Kidney (tissue), 13 donors: ENCODE measurements at regions not wholly inside any gene's neighbourhood (a gene's known extent, or its start where the extent isn't known, plus 50 kb on each side); places are given as distances from the start of the nearest gene placed in this dataset.

Experiments
- DNase-seq, 5 donors: peaks; one replicate each; pipeline ENCODE4 v3.0.0-alpha.2; 2013 to 2020
- FAIRE-seq: peaks from 2 replicates; lab custom pipeline; 2012; peaks lifted over from hg19 to GRCh38; lab: Jason Lieb, UNC
- H3K27ac ChIP-seq, 2 donors: one replicate each; pipeline ENCODE4 v1.7.0; 2013; ENCODE audit warnings: low read depth in 2 of 2, low read length in 2 of 2, inconsistent platforms in 1 of 2
- H3K27me3 ChIP-seq: one replicate; pipeline ENCODE4 v1.7.1; 2013; ENCODE audit warnings: low read length, inconsistent platforms; ENCODE audit not compliant: control insufficient read depth, insufficient read depth
- H3K36me3 ChIP-seq, 3 donors: one replicate each; pipeline versions ENCODE4 v1.7.0 to v1.7.1; 2013; ENCODE audit warnings: low read length in 3 of 3, control low read depth in 1 of 3, inconsistent platforms in 1 of 3; ENCODE audit not compliant: insufficient read depth in 3 of 3, control insufficient read depth in 2 of 3
- H3K4me1 ChIP-seq, 3 donors: one replicate each; pipeline versions ENCODE4 v1.7.0 to v1.7.1; 2013; ENCODE audit warnings: low read length in 3 of 3, inconsistent platforms in 1 of 3, low read depth in 1 of 3; ENCODE audit not compliant: control insufficient read depth in 2 of 3, insufficient read depth in 2 of 3
- H3K4me3 ChIP-seq, 3 donors: one replicate each; pipeline versions ENCODE4 v1.7.0 to v1.8.1; 2013; ENCODE audit warnings: low read length in 3 of 3, control low read depth in 1 of 3, inconsistent platforms in 1 of 3
- H3K9ac ChIP-seq, 3 donors: one replicate each; pipeline versions ENCODE4 v1.7.0 to v1.7.1; 2013; ENCODE audit warnings: low read length in 3 of 3, control low read depth in 1 of 3, inconsistent platforms in 1 of 3
- H3K9me3 ChIP-seq, 3 donors: one replicate each; pipeline versions ENCODE4 v1.7.0 to v1.7.1; 2013; ENCODE audit warnings: low read length in 3 of 3, control low read depth in 1 of 3, inconsistent platforms in 1 of 3; ENCODE audit not compliant: control insufficient read depth in 2 of 3, insufficient read depth in 1 of 3
- CTCF ChIP-seq: IDR thresholded peaks from 3 replicates; pipeline ENCODE4 v1.5.1; 2012; ENCODE audit warnings: mild to moderate bottlenecking, moderate library complexity, borderline replicate concordance; ENCODE audit not compliant: insufficient read depth; ENCODE audit errors: extremely low read depth
- intact Hi-C: fragments of 100-400 bp; cut with DNase I; formaldehyde crosslinking; loops from one replicate; pipeline ENCODE4 v1.11.1; 2022
- donor health status: control.
- donor health status: control.
- donor health status: control.
- donor health status: control.
- donor health status: control.
- donor health status: DM: yes; HTN: yes; CAD: no.
- donor health status: Normal renal cell carcinoma (clear cell type).

DNA sequence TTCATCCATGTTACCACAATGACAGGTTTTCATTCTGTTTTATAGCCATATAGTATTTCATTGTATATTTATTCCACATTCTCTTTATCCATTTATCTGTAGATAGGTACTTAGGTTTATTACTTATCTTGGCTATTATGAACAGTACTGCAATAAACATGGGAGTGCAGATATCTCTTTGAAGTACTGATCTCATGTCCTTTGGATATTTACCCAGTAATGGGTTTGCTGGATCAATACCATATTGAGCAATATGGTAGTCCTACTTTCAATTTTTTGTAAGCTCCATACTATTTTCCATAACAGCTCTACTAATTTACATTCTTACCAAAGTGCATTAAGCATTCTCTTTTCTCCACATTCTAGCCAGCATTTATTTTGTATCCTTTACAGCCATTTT lies 235.8 kb upstream of the ALG10 start:
- Histone ChIP-seq H3K27ac (no peak overlapping the region), H3K4me1 (no peaks in the 10 kb centered on the region), H3K27me3 (no peaks in the 10 kb centered on the region), H3K4me3 (no peak overlapping the region), H3K36me3 (no peaks in the 10 kb centered on the region), H3K9me3 (no peaks in the 10 kb centered on the region), H3K9ac (no peak overlapping the region)
- no peak for TF ChIP-seq CTCF
- FAIRE-seq (no peak), DNase-seq (no peak)
- intact Hi-C loops: no loop called here

GRCh38 chr12:33794954-33795353 lies 227.3 kb upstream of the ALG10 start:
- H3K9ac ChIP-seq: no peak overlapping the region
- H3K4me1 ChIP-seq: no peaks in the 10 kb centered on the region
- no peak overlapping the region for H3K4me3 ChIP-seq
- no peak for TF ChIP-seq CTCF
- no peak overlapping the region for H3K27ac ChIP-seq
- no peaks in the 10 kb centered on the region for H3K9me3 ChIP-seq
- no peaks in the 10 kb centered on the region for H3K27me3 ChIP-seq
- no peaks in the 10 kb centered on the region for H3K36me3 ChIP-seq
- intact Hi-C loops: no loop called here
- FAIRE-seq: no peak
- DNase-seq: no peak

DNA sequence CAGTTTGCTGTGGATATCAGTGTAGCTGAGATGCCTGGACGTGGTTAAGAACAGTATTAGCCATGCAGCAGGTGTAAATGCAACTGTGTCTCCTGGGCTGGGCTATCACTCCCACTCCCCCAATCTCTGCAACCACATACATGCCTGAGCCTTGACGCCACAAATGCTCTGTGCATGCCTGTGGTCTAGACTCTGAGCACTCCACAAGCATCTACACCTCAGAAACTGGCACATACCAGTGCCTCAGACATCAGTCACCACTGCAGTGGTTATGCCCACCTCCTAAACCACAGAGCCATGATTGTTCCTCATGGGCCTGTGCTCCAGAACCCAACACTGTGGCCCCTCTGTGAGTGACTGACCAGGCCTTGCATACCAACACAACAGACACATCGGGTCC lies 226.8 kb upstream of the ALG10 start:
- H3K27me3 ChIP-seq: no peaks in the 10 kb centered on the region
- no peak overlapping the region for H3K9ac ChIP-seq
- no peaks in the 10 kb centered on the region for H3K36me3 ChIP-seq
- DNase-seq (no peak), FAIRE-seq (no peak)
- intact Hi-C loops: no loop called here
- H3K4me1 ChIP-seq: no peaks in the 10 kb centered on the region
- no peak overlapping the region for H3K27ac ChIP-seq
- TF ChIP-seq CTCF: no peak
- no peaks in the 10 kb centered on the region for H3K9me3 ChIP-seq
- H3K4me3 ChIP-seq: no peak overlapping the region

DNA sequence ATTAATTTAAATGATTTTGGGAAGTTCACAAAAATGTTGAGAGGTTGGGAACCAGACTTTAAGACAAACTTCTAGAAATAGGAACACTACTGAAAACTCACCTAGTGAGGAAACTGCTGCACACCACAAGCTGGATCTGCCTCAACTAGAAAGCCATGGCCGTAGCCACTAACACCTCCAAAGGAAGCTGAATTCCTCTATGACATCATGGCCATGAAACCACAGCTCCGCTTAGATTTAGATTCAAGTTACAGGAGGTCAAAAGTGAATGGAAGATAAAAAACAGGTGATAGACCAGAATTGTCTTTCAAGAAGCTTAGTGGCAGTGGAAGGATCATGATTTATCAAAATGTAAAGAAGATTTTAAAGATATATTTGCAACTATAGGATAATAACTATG lies 208.8 kb upstream of the ALG10 start:
- Histone ChIP-seq H3K27ac (no peak overlapping the region), H3K9me3 (no peaks in the 10 kb centered on the region), H3K36me3 (no peaks in the 10 kb centered on the region), H3K4me3 (no peak overlapping the region), H3K9ac (no peak overlapping the region), H3K27me3 (no peaks in the 10 kb centered on the region), H3K4me1 (no peaks in the 10 kb centered on the region)
- no peak for FAIRE-seq
- no peak for TF ChIP-seq CTCF
- no peak for DNase-seq
- intact Hi-C loops: no loop called here
